ENCODE measurements at regions not wholly inside any gene's neighbourhood (a gene's known extent, or its start where the extent isn't known, plus 50 kb on each side); places are given as distances from the start of the nearest gene placed in this dataset.

- no peaks in the 10 kb centered on the region for H3K9me3 ChIP-seq (ENCODE audit: insufficient read depth, low read length, severe bottlenecking)
- no peak for TF ChIP-seq CTCF (IDR thresholded peaks at IDR 0.05; ENCODE audit: borderline replicate concordance, extremely low read depth, low read length, poor library complexity, severe bottlenecking)
- no peak for TF ChIP-seq EZH2 (IDR thresholded peaks at IDR 0.05; ENCODE audit: borderline replicate concordance, low read depth, low read length, severe bottlenecking)
- H3K4me1 ChIP-seq (ENCODE audit: insufficient read depth, low read length) = no peaks in the 10 kb centered on the region
- H4K20me1 ChIP-seq (ENCODE audit: insufficient read depth, low read length) = no peaks in the 10 kb centered on the region
- no peak overlapping the region for H3K27ac ChIP-seq (ENCODE audit: low read length)
- no peak overlapping the region for H2AFZ ChIP-seq (ENCODE audit: low read depth, low read length)
- no peak overlapping the region for H3K4me3 ChIP-seq (ENCODE audit: low read depth in 1 of 2, low read length in 2 of 2)
- H3K4me2 ChIP-seq (ENCODE audit: insufficient read depth, low read length) = no peak overlapping the region
- no peak for DNase-seq
- no peaks in the 10 kb centered on the region for H3K27me3 ChIP-seq (ENCODE audit: insufficient read depth, low read length, poor library complexity)
- no peaks in the 10 kb centered on the region for H3K79me2 ChIP-seq (ENCODE audit: insufficient read depth, low read length)
- H3K36me3 ChIP-seq (ENCODE audit: insufficient read depth, low read length) = no peaks in the 10 kb centered on the region
- ATAC-seq (ENCODE audit: insufficient read depth, low read depth) = no peak
- H3K9ac ChIP-seq (ENCODE audit: low read depth, low read length) = no peak overlapping the region
Measured at GRCh38 chr2:81276595-81276994, 972.0 kb upstream of the LRRTM1 start.

GRCh38 chr2:81266106-81266505 is 961.6 kb upstream of the LRRTM1 start:
- Histone ChIP-seq H4K20me1 (ENCODE audit: insufficient read depth, low read length) (no peaks in the 10 kb centered on the region), H3K27me3 (ENCODE audit: insufficient read depth, low read length, poor library complexity) (no peaks in the 10 kb centered on the region), H3K27ac (ENCODE audit: low read length) (no peak overlapping the region), H3K79me2 (ENCODE audit: insufficient read depth, low read length) (no peaks in the 10 kb centered on the region), H3K36me3 (ENCODE audit: insufficient read depth, low read length) (no peaks in the 10 kb centered on the region), H3K9ac (ENCODE audit: low read depth, low read length) (no peak overlapping the region), H3K4me3 (ENCODE audit: low read depth in 1 of 2, low read length in 2 of 2) (no peak overlapping the region), H2AFZ (ENCODE audit: low read depth, low read length) (no peak overlapping the region), H3K4me2 (ENCODE audit: insufficient read depth, low read length) (no peak overlapping the region), H3K4me1 (ENCODE audit: insufficient read depth, low read length) (no peaks in the 10 kb centered on the region), H3K9me3 (ENCODE audit: insufficient read depth, low read length, severe bottlenecking) (no peaks in the 10 kb centered on the region)
- no peak for TF ChIP-seq EZH2 (IDR thresholded peaks at IDR 0.05; ENCODE audit: borderline replicate concordance, low read depth, low read length, severe bottlenecking)
- peak; percentile 42 for TF ChIP-seq CTCF (IDR thresholded peaks at IDR 0.05; ENCODE audit: borderline replicate concordance, extremely low read depth, low read length, poor library complexity, severe bottlenecking)
- ATAC-seq (ENCODE audit: insufficient read depth, low read depth) (no peak), DNase-seq (no peak)

- H3K4me1 ChIP-seq (ENCODE audit: insufficient read depth, low read length) = no peaks in the 10 kb centered on the region
- no peaks in the 10 kb centered on the region for H3K36me3 ChIP-seq (ENCODE audit: insufficient read depth, low read length)
- no peaks in the 10 kb centered on the region for H3K79me2 ChIP-seq (ENCODE audit: insufficient read depth, low read length)
- no peak overlapping the region for H3K27ac ChIP-seq (ENCODE audit: low read length)
- H3K9ac ChIP-seq (ENCODE audit: low read depth, low read length) = no peak overlapping the region
- no peak overlapping the region for H3K4me3 ChIP-seq (ENCODE audit: low read depth in 1 of 2, low read length in 2 of 2)
- H2AFZ ChIP-seq (ENCODE audit: low read depth, low read length) = no peak overlapping the region
- H3K27me3 ChIP-seq (ENCODE audit: insufficient read depth, low read length, poor library complexity) = no peaks in the 10 kb centered on the region
- no peak overlapping the region for H3K4me2 ChIP-seq (ENCODE audit: insufficient read depth, low read length)
- H4K20me1 ChIP-seq (ENCODE audit: insufficient read depth, low read length) = no peaks in the 10 kb centered on the region
- ATAC-seq (ENCODE audit: insufficient read depth, low read depth) (no peak), DNase-seq (no peak)
- no peak for TF ChIP-seq CTCF (IDR thresholded peaks at IDR 0.05; ENCODE audit: borderline replicate concordance, extremely low read depth, low read length, poor library complexity, severe bottlenecking)
- TF ChIP-seq EZH2 (IDR thresholded peaks at IDR 0.05; ENCODE audit: borderline replicate concordance, low read depth, low read length, severe bottlenecking) = no peak
- no peaks in the 10 kb centered on the region for H3K9me3 ChIP-seq (ENCODE audit: insufficient read depth, low read length, severe bottlenecking)
Measured at GRCh38 chr2:81263989-81264388, 959.4 kb upstream of the LRRTM1 start.

- DNase-seq (no peak), ATAC-seq (ENCODE audit: insufficient read depth, low read depth) (no peak)
- H3K36me3 ChIP-seq (ENCODE audit: insufficient read depth, low read length) = no peaks in the 10 kb centered on the region
- no peak overlapping the region for H3K9ac ChIP-seq (ENCODE audit: low read depth, low read length)
- H3K9me3 ChIP-seq (ENCODE audit: insufficient read depth, low read length, severe bottlenecking) = no peaks in the 10 kb centered on the region
- H4K20me1 ChIP-seq (ENCODE audit: insufficient read depth, low read length) = no peaks in the 10 kb centered on the region
- H3K4me1 ChIP-seq (ENCODE audit: insufficient read depth, low read length) = no peaks in the 10 kb centered on the region
- H3K27me3 ChIP-seq (ENCODE audit: insufficient read depth, low read length, poor library complexity) = no peaks in the 10 kb centered on the region
- no peak overlapping the region for H2AFZ ChIP-seq (ENCODE audit: low read depth, low read length)
- H3K27ac ChIP-seq (ENCODE audit: low read length) = no peak overlapping the region
- no peak overlapping the region for H3K4me3 ChIP-seq (ENCODE audit: low read depth in 1 of 2, low read length in 2 of 2)
- TF ChIP-seq EZH2 (IDR thresholded peaks at IDR 0.05; ENCODE audit: borderline replicate concordance, low read depth, low read length, severe bottlenecking) = no peak
- no peak for TF ChIP-seq CTCF (IDR thresholded peaks at IDR 0.05; ENCODE audit: borderline replicate concordance, extremely low read depth, low read length, poor library complexity, severe bottlenecking)
- H3K4me2 ChIP-seq (ENCODE audit: insufficient read depth, low read length) = no peak overlapping the region
- H3K79me2 ChIP-seq (ENCODE audit: insufficient read depth, low read length) = no peaks in the 10 kb centered on the region
Measured at GRCh38 chr2:81260320-81260719, 955.8 kb upstream of the LRRTM1 start.
